ENCODE measurements at regions not wholly inside any gene's neighbourhood (a gene's known extent, or its start where the extent isn't known, plus 50 kb on each side); places are given as distances from the start of the nearest gene placed in this dataset.

DNA sequence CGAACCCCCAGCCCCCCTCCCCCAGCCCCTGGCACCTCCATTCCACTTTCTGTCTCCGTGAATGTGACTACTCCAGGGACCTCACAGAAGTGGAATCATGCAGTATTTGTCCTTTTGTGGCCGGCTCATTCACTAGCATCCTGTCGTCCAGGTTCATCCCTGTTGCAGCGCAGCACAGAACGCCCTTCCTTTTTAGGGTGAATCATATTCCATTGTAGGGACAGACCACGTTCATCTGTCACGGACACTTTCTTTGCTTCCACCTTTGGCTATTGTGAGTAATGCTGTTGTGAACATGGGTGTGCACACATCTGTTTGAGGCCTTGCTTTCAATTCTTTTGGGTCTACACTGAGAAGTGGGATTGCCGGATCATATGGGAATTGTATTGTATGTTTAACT lies 148.9 kb upstream of the IQSEC1 start:
- POLR2A ChIA-PET = no interaction called here
- TF ChIP-seq, protein P1, sequence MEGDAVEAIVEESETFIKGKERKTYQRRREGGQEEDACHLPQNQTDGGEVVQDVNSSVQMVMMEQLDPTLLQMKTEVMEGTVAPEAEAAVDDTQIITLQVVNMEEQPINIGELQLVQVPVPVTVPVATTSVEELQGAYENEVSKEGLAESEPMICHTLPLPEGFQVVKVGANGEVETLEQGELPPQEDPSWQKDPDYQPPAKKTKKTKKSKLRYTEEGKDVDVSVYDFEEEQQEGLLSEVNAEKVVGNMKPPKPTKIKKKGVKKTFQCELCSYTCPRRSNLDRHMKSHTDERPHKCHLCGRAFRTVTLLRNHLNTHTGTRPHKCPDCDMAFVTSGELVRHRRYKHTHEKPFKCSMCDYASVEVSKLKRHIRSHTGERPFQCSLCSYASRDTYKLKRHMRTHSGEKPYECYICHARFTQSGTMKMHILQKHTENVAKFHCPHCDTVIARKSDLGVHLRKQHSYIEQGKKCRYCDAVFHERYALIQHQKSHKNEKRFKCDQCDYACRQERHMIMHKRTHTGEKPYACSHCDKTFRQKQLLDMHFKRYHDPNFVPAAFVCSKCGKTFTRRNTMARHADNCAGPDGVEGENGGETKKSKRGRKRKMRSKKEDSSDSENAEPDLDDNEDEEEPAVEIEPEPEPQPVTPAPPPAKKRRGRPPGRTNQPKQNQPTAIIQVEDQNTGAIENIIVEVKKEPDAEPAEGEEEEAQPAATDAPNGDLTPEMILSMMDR (IDR thresholded peaks at IDR 0.05; ENCODE audit: insufficient read depth, low read length, missing control alignments) = no peak
- no peak for DNase-seq (ENCODE audit: low read depth, low spot score)
- H3K4me3 ChIP-seq (ENCODE audit: low read depth, low read length) = no peak overlapping the region
- CTCF ChIA-PET = no interaction called here

DNA sequence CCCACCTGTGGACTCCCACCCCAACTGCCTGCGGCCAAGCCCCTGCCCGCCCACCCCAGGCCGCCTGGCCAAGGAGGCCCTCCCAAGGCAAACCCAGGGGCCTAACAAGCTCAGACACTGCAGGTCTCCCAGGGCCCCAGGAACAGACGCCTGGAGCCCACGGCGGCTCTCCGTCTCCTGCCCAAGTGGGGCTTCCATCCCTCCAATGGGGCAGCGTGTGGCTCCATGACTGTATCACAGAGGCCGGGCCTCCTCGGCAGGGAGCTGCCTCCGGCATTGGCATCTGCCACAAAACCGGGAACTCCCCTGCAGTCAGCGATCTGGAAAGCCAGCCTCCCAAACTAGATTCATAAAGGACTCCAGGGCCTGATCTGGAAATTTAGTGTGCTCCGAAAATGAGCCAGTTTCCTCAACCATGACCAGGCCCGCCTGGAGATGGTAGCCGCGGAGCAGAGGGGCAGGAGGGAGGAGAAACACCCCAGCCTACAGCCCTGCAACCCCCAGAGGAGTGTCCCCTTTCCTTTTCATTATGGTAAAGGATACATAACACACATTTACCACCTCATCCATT lies 148.3 kb upstream of the IQSEC1 start:
- H3K4me3 ChIP-seq (ENCODE audit: low read depth, low read length) = no peak overlapping the region
- no peak for DNase-seq (ENCODE audit: low read depth, low spot score)
- POLR2A ChIA-PET = no interaction called here
- TF ChIP-seq, protein P1 (IDR thresholded peaks at IDR 0.05; ENCODE audit: insufficient read depth, low read length, missing control alignments) = no peak
- CTCF ChIA-PET = no interaction called here

DNA sequence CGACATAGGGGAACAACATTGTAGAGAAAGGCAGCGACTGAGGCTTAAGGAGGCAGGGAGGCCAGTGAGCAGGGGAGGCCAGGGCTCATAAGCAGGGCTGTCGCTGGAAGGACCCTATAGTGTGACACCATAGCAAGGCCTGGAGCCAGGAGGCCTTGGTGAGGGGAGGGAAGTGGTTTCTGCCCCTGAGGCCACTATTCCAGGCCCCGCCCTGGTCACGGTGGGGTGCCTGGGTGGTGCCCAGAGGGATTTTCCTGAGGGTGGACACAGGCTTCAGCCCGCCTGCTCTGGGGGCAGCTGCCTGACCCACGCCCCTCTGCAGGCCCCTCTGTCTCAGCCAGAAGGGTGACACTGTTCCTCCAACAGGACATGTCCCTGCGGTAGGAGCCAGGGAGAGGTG lies 147.8 kb upstream of the IQSEC1 start:
- CTCF ChIA-PET = no interaction called here
- TF ChIP-seq, protein P1 (IDR thresholded peaks at IDR 0.05; ENCODE audit: insufficient read depth, low read length, missing control alignments) = no peak
- no peak overlapping the region for H3K4me3 ChIP-seq (ENCODE audit: low read depth, low read length)
- DNase-seq (ENCODE audit: low read depth, low spot score) = no peak
- POLR2A ChIA-PET = no interaction called here

DNA sequence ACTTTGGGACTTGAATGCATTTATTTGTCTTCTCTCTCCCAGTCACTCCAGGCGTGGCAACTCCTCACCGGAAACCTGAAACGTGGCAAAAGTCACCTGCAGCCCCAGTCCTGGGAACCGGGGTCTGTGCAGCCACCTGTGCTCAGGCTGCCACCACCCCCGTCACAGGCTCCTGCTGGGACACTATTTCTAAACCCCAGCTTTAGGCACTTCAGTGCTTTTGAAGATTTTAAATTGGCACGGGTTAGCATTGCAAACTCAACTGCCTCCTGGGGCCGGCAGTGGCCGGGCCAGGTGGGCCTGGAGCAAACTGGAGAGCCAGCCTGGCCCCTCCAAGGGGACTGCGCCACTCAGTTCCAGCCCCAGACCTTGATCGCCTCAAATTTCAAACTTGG lies 146.7 kb upstream of the IQSEC1 start:
- ChIA-PET POLR2A (no interaction called here), CTCF (no interaction called here)
- no peak for DNase-seq (ENCODE audit: low read depth, low spot score)
- TF ChIP-seq, protein P1 (IDR thresholded peaks at IDR 0.05; ENCODE audit: insufficient read depth, low read length, missing control alignments) = no peak
- no peak overlapping the region for H3K4me3 ChIP-seq (ENCODE audit: low read depth, low read length)

DNA sequence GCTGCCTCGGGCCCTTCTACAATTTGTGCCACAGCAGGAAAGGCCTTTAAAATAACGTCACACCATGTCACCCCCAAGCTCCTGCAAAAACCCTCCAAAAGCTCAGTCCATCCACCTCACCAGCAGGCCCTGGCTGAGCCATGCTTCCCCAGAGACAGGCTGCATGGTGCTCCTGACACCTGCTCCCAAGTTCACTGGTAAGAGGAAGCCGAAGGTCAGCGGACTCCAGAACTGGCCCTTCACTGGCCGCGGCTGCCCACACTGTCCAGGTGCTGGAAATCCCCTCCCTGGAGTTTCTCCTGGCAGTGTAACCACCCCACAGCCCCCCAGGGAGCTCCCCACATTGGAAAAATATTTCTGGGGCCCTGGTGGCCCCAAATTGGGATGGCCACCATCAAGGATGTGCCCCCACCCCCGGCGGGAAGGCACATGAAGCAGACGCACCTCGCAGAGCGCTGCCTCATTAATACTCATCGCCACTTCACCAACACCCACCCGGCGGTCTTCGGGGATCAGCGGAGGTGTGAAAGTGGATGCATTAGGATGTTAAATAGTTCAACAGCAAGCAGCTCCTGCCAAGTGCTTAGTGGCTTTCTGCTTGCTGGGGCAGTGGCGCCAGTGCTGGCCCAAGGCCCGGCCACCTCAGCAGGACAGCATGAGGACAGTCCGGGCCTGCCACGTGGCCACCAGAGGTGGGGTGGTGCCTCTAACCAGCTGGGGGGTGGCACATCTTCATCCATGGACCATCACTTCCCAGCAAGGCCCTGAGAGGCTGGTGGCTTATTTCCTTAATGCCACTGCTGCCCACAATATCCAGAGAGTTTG lies 146.1 kb upstream of the IQSEC1 start:
- TF ChIP-seq, protein P1 (IDR thresholded peaks at IDR 0.05; ENCODE audit: insufficient read depth, low read length, missing control alignments) = no peak
- ChIA-PET CTCF (no interaction called here), POLR2A (no interaction called here)
- H3K4me3 ChIP-seq (ENCODE audit: low read depth, low read length) = no peak overlapping the region
- DNase-seq (ENCODE audit: low read depth, low spot score) = no peak

DNA sequence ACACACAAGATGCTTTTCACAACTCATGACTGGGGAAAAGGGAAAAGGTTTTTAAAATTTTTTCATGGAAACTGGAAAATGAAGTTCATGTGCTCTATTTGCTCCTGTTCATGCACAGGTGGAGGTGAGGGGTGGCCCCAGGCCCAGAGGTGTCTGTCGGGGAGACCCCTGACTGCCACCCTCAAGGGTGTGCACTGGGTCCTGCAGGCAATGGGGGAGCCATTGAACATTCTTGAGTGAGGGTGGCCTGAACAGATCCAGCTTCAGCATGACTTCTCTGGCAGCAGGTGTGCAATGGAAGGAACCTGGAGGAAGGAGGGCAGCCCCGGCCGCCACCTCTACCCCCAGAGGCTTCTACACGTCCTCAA lies 145.3 kb upstream of the IQSEC1 start:
- ChIA-PET CTCF (interaction anchor here (0.7 kb wide), 1 partner anchor 25 kb away, joined by 3 read pairs; no protein-coding TSS in a partner anchor), POLR2A (no interaction called here)
- DNase-seq (ENCODE audit: low read depth, low spot score) = no peak
- TF ChIP-seq, protein P1 (IDR thresholded peaks at IDR 0.05; ENCODE audit: insufficient read depth, low read length, missing control alignments) = no peak
- H3K4me3 ChIP-seq (ENCODE audit: low read depth, low read length) = no peak overlapping the region
